HUDEP-2 (cell line): ENCODE measurements at regions not wholly inside any gene's neighbourhood (a gene's known extent, or its start where the extent isn't known, plus 50 kb on each side); places are given as distances from the start of the nearest gene placed in this dataset.
A peak's percentile ranks its signal among the peaks of the same experiment; 100 is the strongest.
"Not testable (repeated sequence)": the region's sequence is repeated elsewhere in the genome, so short reads cannot be mapped to it uniquely, and the experiment has no call there.

Experiments
- DNase-seq, 76 experiments: peaks; one replicate each; lab custom pipeline; 2025; ENCODE audit not compliant: unreplicated experiment in 76 of 76; lab: John Stamatoyannopoulos, UW

GRCh38 chr5:179457612-179458011 lies 92.7 kb upstream of the RUFY1 start:
- DNase-seq: no peak

- DNase-seq: not testable (repeated sequence)
Observed at GRCh38 chr5:179456075-179456474, 94.3 kb upstream of the RUFY1 start.

GRCh38 chr5:179455320-179455719 lies 95.0 kb upstream of the RUFY1 start:
- no peak for DNase-seq

- peak in 56 of 76 experiments; percentile 1 to 59 (median 24) for DNase-seq
Observed at GRCh38 chr5:179454356-179454755, 96.0 kb upstream of the RUFY1 start.

GRCh38 chr5:179453616-179454015 lies 96.7 kb upstream of the RUFY1 start:
- no peak for DNase-seq

GRCh38 chr5:179452356-179453230 lies 97.8 kb upstream of the RUFY1 start:
- no peak for DNase-seq

GRCh38 chr5:179451828-179452196 lies 98.5 kb upstream of the RUFY1 start:
- DNase-seq: no peak

- no peak for DNase-seq
Observed at GRCh38 chr5:179451114-179451827, 99.1 kb upstream of the RUFY1 start.

GRCh38 chr5:179449950-179450349 lies 100.4 kb upstream of the RUFY1 start:
- DNase-seq: not testable (repeated sequence)

- DNase-seq: not testable (repeated sequence)
Observed at GRCh38 chr5:179448282-179448681, 102.1 kb upstream of the RUFY1 start.

- DNase-seq: not testable (repeated sequence)
Observed at GRCh38 chr5:179442289-179442688, 97.0 kb upstream of the ADAMTS2 start.

GRCh38 chr5:179439181-179439985 lies 94.1 kb upstream of the ADAMTS2 start:
- DNase-seq: no peak

GRCh38 chr5:179438461-179438860 lies 93.2 kb upstream of the ADAMTS2 start:
- DNase-seq: no peak

- no peak for DNase-seq
Observed at GRCh38 chr5:179438011-179438441, 92.8 kb upstream of the ADAMTS2 start.

GRCh38 chr5:179437341-179438001 lies 92.2 kb upstream of the ADAMTS2 start:
- no peak for DNase-seq

- DNase-seq: no peak
Observed at GRCh38 chr5:179436321-179437122, 91.3 kb upstream of the ADAMTS2 start.

GRCh38 chr5:179435731-179436315 lies 90.6 kb upstream of the ADAMTS2 start:
- DNase-seq: peak in 1 of 76 experiments; percentile 3

- no peak for DNase-seq
Observed at GRCh38 chr5:179435181-179435580, 89.9 kb upstream of the ADAMTS2 start.

GRCh38 chr5:179432547-179432946 lies 87.3 kb upstream of the ADAMTS2 start:
- DNase-seq: no peak
